ENCODE measurements at regions not wholly inside any gene's neighbourhood (a gene's known extent, or its start where the extent isn't known, plus 50 kb on each side); places are given as distances from the start of the nearest gene placed in this dataset.
"Not testable (repeated sequence)": the region's sequence is repeated elsewhere in the genome, so short reads cannot be mapped to it uniquely, and the experiment has no call there.

- not testable (repeated sequence) for DNase-seq (ENCODE audit: low read depth in 2 of 2)
Measured at GRCh38 chr1:117314951-117315350, 52.3 kb upstream of the MAN1A2 start.

DNA sequence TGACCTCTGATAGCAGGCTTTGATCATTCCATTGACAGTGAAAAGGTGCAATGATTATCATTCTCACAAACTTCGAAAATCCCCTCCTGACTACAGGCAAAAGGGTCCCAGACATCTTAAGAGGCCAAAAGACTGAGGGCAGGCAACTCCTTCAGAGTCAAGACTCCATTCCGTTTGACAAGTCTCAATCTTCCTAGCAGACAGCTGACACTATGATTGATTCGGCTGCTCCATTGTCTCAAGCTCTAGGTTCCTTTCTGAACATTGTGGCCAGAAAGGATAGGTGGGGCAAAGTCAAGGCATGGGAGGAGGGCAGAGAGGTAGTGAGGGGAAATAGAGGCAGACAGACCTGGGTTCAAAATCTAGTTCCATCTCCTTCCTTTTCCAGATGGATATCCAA is 53.7 kb upstream of the MAN1A2 start:
- no peak for DNase-seq (ENCODE audit: low read depth in 2 of 2)

DNA sequence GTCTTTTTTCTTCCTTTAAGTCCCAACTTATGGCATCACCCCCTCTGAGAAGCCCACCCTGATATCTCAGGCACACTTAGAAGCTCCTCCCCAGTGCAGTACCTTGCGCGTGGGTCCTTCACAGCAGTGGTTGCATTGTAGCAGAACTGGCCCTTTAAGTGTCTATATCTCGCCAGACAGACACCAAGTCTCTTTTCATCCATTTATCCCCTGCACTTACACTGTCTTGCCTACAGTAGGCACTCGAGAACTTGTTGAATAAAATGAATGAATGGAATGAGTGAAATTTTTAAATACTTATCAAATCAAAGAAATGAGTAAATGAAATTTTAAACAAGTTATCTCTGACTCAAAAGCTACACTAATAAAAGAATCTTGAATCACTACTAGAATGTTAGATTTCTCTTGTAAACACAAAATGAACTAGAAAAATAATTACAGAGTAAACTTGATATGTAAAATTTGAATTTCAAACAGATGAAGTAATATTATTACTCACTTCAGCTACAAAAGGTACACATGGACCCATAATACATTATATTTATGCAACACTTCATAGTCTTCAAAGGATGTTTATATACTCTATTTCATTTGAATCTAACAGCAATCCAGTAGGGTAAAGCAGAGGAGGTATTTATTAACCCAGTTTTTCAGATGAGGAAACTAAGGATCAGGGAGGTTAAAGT is 54.7 kb upstream of the MAN1A2 start:
- DNase-seq (ENCODE audit: low read depth in 2 of 2), result no peak

DNA sequence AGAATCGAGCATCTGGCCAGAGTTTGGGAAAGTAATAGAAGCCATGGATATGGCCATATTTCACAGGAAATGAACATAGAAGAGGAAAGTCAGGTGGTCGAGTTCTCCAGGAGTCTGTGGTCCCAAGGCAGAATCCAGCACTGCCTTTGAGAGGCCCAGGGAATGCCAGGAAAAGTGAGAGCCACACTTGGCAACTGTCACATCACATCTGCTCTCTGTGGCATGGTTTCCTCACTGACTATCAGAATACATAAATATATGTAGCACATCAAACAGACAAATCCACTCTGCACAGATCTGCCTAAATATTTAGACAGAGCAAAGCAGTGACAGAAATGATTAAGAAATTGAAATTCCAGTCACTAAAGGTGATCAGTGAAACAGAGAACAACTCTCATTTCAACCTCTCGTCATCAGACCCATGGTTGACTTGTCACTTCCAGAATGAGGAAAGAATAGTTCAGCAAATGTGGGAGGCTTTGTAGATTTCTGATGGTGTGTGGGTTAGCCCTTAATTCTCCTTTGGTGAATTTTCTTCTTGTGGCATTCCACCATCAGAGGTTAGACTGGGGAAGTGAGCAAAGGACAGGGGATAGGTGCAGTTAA is 58.8 kb upstream of the MAN1A2 start:
- DNase-seq (ENCODE audit: low read depth in 2 of 2), result no peak

DNA sequence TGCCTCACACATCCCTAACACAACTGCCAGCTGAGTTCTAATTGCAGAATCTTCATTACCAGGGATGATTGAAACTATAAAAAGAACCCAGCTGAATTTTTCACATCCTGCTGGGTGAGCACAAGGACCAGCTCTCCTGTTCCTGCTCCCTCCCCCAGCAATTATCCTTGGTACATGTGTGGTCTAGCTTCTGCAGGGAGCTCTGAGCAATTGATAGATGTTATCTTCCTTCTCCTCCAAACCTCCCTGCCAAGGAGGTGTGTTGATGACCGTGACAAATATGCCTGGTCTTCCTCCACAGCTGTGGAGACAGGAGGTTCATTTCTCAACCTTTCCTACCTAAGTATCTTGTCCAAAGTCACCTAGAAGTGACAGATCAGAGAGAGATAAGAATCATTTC is 65.3 kb upstream of the MAN1A2 start:
- DNase-seq (ENCODE audit: low read depth in 2 of 2), result no peak

DNA sequence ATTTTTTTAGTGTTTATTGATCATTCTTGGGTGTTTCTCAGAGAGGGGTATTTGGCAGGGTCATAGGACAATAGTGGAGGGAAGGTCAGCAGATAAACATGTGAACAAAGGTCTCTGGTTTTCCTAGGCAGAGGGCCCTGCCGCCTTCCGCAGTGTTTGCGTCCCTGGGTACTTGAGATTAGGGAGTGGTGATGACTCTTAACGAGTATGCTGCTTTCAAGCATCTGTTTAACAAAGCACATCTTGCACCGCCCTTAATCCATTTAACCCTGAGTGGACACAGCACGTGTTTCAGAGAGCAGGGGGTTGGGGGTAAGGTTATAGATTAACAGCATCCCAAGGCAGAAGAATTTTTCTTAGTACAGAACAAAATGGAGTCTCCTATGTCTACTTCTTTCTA is 67.1 kb upstream of the MAN1A2 start:
- DNase-seq (ENCODE audit: low read depth in 2 of 2), result not testable (repeated sequence)

- peak; percentile 26 to 28 for DNase-seq (ENCODE audit: low read depth in 2 of 2)
Measured at GRCh38 chr1:117295001-117295400, 72.2 kb upstream of the MAN1A2 start.

GRCh38 chr1:117290890-117291289 is 76.4 kb upstream of the MAN1A2 start:
- peak in 1 of 2 experiments; percentile 7 for DNase-seq (ENCODE audit: low read depth in 2 of 2)

DNA sequence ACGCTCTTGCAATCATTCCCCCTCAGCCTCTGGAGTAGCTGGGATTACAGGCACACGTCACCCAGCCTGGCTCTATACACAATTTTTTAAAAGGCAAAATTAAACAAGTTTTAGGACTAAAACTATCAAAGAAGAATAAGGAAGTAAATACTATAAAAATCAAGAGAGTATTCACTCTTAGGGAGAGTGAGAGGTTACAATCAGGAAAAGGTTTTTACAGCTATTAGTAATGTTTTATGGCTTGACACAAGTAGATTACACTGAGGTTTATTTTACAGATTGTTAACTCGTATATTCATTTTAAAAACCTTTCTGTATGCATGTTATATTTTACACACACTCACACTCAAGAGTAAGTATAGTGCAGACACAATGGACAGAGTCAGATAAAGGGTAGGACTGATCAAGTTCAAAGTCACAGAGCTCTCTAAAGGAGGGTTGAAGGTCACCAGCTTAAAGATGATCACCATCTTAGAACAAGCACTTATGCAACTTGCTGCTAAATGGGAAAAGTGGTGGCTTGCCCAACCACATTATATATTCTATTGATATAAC is 77.9 kb upstream of the MAN1A2 start:
- DNase-seq (ENCODE audit: low read depth in 2 of 2), result no peak

- DNase-seq (ENCODE audit: low read depth in 2 of 2), result no peak
Measured at GRCh38 chr1:117286562-117286961, 75.8 kb upstream of the VTCN1 start.

- no peak for DNase-seq (ENCODE audit: low read depth in 2 of 2)
Measured at GRCh38 chr1:117286145-117286544, 75.4 kb upstream of the VTCN1 start.

- DNase-seq (ENCODE audit: low read depth in 2 of 2), result peak; percentile 23 to 29
Measured at GRCh38 chr1:117284399-117285215, 73.9 kb upstream of the VTCN1 start.

DNA sequence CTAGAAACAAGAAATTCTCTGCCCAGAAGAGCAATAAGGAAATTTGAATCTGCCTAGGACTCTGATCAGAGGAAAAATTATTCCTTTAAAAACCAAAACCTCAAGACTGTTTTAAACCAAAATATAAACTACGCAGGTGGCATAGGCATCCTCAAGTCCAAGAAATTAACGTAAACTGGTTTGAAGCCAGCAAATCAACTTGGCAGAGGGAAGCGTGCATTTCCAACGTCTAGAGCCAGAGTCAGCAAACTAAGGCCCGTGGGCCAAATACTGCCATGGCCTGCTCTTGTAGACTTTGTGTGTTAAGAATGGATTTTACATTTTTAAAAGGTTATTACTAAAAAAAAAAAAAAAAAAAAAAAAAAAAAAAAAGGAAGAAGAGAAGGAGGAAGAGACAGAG is 67.8 kb upstream of the VTCN1 start:
- no peak for DNase-seq (ENCODE audit: low read depth in 2 of 2)

GRCh38 chr1:117275055-117275454 is 64.3 kb upstream of the VTCN1 start:
- DNase-seq (ENCODE audit: low read depth in 2 of 2), result no peak

DNA sequence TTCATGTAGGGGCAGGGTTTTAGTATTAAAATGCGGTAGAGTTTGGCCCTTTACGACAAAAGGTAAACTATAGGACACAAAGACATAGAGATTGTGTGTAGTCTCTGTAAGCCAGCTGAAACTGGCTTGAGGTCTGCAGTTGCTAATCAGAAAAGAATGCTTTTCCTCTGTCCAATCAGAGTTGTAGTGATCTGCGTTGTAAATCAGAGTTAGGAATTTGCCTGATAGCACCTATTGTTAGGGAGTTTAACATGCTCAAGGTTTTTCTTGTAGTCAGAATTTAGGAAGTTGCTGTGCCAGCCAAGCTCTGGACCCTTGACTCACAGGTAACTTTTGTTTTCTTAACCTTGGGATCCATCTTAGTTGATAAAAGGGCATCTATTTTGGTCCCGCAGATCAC is 61.2 kb upstream of the VTCN1 start:
- no peak for DNase-seq (ENCODE audit: low read depth in 2 of 2)

DNA sequence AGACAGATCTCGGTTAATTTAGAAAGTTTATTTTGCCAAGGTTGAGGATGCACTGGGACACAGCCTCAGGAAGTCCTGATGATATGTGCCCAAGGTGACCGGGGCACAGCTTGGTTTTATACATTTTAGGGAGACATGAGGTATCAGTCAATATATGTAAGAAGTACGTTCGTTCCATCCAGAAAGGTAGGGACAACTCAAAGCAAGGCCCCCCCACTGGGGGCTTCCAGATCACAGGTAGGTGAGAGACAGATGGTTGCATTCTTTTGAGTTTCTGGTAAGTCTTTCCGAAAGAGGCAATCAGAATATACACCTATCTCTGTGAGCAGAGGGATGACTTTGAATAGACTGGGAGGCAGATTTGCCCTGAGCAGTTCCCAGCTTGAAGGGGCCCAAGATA is 60.4 kb upstream of the VTCN1 start:
- DNase-seq (ENCODE audit: low read depth in 2 of 2), result no peak

GRCh38 chr1:117270679-117271078 is 60.0 kb upstream of the VTCN1 start:
- no peak for DNase-seq (ENCODE audit: low read depth in 2 of 2)

- DNase-seq (ENCODE audit: low read depth in 2 of 2), result no peak
Measured at GRCh38 chr1:117268535-117269455, 58.1 kb upstream of the VTCN1 start.

DNA sequence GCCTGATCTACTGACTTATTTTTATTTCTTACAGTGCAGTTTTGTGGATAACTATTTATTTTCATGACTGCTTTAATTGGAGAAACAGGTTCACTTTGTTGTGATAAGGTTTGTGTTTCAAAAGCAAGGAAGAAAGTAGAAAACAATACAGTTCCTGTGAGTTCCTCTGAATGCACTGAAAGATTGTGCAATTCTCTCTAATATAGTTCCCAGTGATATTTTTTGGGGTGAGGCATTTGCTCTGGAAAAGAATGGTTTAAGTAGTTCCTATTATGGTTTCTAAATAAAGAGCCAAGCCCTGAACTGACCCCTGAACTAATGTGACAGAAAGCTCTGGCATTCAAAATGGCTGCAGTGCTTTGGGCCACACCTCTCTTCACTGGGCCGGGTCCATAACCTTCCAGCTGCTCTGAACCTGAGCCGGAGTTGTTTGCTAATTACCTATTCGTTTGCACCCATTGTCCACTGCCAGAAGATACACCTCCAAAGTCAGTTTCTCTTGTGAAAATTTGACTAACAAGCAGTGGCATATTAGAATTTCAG is 56.6 kb upstream of the VTCN1 start:
- DNase-seq (ENCODE audit: low read depth in 2 of 2), result no peak

GRCh38 chr1:117262976-117263375 is 52.2 kb upstream of the VTCN1 start:
- no peak for DNase-seq (ENCODE audit: low read depth in 2 of 2)

- DNase-seq (ENCODE audit: low read depth in 2 of 2), result no peak
Measured at GRCh38 chr1:117261424-117261785, 50.7 kb upstream of the VTCN1 start.

All from fibroblast of skin of left biceps (primary cell).